22Rv1 (cell line): ENCODE measurements at regions not wholly inside any gene's neighbourhood (a gene's known extent, or its start where the extent isn't known, plus 50 kb on each side); places are given as distances from the start of the nearest gene placed in this dataset.

Experiments used
- H3K27ac ChIP-seq: fragments of 450-650 bp; 2 replicates; pipeline ENCODE4 v1.5.1; 2017
- ZFX ChIP-seq: fragments of 450-650 bp; IDR thresholded peaks from 2 replicates; pipeline ENCODE4 v1.6.1; 2017; ENCODE audit warnings: antibody characterized with exemption, borderline replicate concordance
- TF ChIP-seq, protein P1 (sequence below): fragments of 450-650 bp; IDR thresholded peaks from 2 replicates; pipeline ENCODE4 v1.5.1; 2017; ENCODE audit warnings: mild to moderate bottlenecking

DNA sequence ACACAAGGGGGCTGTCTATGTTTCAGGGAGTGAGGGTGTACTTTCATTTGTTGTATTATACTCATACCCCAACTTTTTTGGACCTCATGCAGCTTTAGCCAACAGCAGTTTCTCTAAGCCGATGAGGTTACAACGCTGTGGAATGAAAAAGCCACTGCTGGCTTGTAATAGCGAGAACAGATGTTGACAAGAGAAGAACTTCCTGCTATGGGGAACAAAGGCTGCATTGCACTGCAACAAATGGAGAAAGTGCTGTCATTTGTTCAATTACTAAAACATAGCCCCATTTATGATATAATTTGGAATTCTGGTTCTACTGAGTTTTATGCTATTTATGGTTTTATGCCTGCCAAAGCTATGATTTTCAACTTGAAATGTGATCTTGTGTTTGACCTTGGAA, 104.2 kb upstream of the TMEM72 start:
- TF ChIP-seq ZFX: no peak
- TF ChIP-seq, protein P1, sequence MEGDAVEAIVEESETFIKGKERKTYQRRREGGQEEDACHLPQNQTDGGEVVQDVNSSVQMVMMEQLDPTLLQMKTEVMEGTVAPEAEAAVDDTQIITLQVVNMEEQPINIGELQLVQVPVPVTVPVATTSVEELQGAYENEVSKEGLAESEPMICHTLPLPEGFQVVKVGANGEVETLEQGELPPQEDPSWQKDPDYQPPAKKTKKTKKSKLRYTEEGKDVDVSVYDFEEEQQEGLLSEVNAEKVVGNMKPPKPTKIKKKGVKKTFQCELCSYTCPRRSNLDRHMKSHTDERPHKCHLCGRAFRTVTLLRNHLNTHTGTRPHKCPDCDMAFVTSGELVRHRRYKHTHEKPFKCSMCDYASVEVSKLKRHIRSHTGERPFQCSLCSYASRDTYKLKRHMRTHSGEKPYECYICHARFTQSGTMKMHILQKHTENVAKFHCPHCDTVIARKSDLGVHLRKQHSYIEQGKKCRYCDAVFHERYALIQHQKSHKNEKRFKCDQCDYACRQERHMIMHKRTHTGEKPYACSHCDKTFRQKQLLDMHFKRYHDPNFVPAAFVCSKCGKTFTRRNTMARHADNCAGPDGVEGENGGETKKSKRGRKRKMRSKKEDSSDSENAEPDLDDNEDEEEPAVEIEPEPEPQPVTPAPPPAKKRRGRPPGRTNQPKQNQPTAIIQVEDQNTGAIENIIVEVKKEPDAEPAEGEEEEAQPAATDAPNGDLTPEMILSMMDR: no peak
- no peak overlapping the region for H3K27ac ChIP-seq

DNA sequence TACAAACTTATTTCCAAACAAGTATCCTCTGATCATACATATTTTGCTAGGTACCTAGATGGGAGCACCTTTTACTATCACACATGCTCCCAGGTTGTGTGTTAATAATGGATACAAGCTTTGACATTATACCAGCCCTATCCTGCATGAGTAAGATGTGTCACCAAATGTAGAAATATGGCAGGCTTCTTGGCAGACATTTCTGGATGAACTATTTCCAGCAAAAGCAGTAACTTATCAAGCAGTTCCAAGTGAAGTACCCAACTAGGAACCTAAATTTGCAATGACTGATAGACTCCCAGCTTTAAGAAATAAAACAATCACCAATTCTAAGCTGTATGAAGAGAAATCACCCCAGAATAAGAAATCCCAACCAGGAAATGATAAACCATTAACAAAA, 103.7 kb upstream of the TMEM72 start:
- no peak for TF ChIP-seq ZFX
- TF ChIP-seq, protein P1: no peak

DNA sequence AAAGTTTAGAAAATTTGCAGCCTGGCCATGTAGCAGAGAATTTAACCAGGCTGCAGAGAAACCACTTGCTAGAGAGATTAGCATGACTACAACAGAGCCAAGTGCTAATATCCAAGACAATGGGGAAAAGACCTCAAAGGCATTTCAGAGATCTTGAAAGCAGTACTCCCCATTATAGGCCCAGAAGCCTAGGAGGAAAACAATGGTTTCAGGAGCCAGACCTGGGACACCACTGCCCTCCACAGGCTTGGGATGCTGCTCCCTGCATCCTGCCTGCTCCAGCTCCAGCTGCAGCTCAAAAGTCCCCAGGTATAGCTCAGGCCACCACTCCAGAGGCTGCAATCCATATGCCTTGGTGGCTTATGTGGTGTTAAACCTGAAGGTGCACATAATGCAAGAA, 101.5 kb upstream of the TMEM72 start:
- no peak overlapping the region for H3K27ac ChIP-seq

More for the DNA sequence above, 103.7 kb upstream of the TMEM72 start:
- no peak overlapping the region for H3K27ac ChIP-seq

DNA sequence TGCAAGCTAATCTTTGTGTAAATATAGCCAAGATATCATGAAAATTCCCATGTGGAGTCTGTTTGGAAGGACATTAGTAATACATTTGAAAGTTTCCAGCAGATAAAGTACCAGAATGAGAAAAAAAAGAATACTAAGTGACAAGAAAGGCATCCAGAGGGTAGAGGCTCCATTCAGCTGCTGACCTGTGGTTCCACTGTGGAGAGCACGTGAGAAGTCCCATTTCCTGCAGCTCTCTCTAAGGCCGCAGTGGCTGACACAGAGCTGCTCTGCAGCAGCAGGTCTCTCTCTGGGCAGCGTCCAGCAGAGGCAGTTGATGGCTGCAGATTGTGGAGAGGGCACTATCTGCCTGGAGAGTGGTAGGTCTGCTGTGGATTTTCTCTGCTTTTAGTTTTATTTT, 100.1 kb upstream of the TMEM72 start:
- no peak for TF ChIP-seq ZFX
- TF ChIP-seq, protein P1: no peak
- H3K27ac ChIP-seq: no peak overlapping the region

More for the DNA sequence above, 101.5 kb upstream of the TMEM72 start:
- TF ChIP-seq, protein P1: no peak
- no peak for TF ChIP-seq ZFX

DNA sequence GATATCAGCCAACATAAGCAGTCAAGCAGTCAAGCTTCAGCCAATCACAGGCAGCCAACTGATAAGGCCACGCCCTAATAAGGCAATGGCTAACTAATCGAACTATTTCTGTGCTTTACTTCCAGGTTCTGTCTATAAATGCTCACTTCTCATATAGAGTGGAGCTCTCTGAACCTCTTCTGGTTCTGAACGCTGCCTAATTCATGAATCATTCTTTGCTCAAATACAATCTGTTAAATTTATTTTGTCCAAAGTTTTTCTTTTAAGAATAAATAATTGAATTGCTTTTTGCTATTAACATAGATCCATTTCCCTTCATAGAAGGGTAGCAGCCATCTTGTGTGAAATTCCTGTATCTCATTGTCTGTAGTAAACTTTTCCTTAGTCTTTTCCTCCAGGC, 97.9 kb upstream of the TMEM72 start:
- TF ChIP-seq, protein P1: no peak
- no peak for TF ChIP-seq ZFX
- H3K27ac ChIP-seq: no peak overlapping the region

DNA sequence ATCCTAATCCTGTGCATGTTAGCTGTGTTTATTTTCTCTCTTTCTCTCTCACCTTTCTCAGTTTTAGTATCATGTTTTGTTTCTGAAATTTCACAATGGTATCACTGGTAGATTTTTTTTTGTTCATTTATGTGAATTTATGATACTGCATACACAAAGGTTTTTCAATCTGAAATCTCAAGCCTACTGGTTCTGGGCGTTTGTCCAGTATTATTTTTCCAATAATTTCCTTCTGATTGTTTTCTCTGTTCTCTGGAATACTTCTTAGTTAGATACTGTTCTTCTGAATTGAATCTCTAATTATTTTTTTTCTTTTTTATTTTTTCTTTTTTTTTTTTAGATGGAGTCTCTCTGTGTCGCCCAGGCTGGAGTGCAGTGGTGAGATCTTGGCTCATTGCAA, 96.2 kb upstream of the TMEM72 start:
- no peak for TF ChIP-seq ZFX
- TF ChIP-seq, protein P1: no peak
- H3K27ac ChIP-seq: no peak overlapping the region

DNA sequence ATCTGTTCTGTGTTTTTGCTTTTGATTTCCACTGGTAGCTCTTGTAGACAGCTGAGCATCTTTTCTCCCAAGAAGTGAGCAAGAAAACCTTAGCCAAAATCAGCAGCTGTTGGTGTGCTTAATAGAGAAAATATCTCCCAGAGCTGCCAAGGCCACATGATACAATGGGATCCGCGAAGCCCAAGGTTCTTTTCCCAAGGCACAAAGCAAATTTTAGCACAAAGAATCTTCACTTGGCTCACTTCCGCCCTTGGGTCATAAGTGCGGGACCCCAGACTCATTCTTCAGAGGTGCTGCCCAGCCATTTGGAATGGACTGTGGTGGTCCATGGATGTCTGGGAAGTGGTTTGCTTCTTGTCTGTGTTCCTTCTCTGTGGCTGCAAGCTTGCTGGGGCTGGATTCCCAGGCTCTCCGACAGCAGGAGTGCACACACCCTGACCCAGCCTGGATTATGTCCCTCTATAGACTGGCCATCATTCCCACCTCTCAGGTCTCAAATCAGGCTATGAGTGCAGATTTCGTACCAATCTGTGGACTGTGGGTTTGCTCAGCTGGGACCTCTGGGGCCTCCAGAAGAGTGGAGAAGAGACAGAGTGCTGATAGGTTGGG, 93.0 kb upstream of the TMEM72 start:
- no peak overlapping the region for H3K27ac ChIP-seq
- TF ChIP-seq, protein P1: no peak
- no peak for TF ChIP-seq ZFX
